ENCODE measurements at regions not wholly inside any gene's neighbourhood (a gene's known extent, or its start where the extent isn't known, plus 50 kb on each side); places are given as distances from the start of the nearest gene placed in this dataset.
"Not testable (repeated sequence)": the region's sequence is repeated elsewhere in the genome, so short reads cannot be mapped to it uniquely, and the experiment has no call there.

DNA sequence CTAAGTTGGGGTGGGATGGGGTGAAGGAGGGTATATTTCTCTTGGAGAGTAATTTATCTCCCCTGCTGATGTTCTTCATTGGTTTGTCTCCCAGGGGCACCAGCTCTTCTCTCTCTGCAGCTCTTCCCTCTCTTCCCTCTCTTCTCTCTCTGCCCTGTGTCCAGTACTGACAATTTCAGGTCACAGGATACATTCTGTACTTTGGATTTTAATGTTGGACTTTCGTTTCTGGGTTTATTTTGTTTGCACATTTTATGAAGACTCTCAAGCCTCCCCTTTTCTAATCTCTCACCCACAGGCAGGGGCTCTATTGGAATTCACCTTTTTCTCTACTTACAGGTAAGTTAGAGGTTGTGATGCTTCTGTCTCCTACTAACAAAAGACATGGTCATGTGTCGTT lies 165.5 kb downstream of the CPEB2 start:
- DNase-seq (no peak), ATAC-seq (no peak)
- CTCF ChIA-PET, result no interaction called here
- H3K27me3 Mint-ChIP-seq, result peaks cover 10% of the 10 kb centered on the region
- peaks cover 9% of the 10 kb centered on the region for H3K9me3 Mint-ChIP-seq
- TF ChIP-seq, protein P1, sequence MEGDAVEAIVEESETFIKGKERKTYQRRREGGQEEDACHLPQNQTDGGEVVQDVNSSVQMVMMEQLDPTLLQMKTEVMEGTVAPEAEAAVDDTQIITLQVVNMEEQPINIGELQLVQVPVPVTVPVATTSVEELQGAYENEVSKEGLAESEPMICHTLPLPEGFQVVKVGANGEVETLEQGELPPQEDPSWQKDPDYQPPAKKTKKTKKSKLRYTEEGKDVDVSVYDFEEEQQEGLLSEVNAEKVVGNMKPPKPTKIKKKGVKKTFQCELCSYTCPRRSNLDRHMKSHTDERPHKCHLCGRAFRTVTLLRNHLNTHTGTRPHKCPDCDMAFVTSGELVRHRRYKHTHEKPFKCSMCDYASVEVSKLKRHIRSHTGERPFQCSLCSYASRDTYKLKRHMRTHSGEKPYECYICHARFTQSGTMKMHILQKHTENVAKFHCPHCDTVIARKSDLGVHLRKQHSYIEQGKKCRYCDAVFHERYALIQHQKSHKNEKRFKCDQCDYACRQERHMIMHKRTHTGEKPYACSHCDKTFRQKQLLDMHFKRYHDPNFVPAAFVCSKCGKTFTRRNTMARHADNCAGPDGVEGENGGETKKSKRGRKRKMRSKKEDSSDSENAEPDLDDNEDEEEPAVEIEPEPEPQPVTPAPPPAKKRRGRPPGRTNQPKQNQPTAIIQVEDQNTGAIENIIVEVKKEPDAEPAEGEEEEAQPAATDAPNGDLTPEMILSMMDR (IDR thresholded peaks at IDR 0.05), result no peak
- H3K4me3 Mint-ChIP-seq, result no peak overlapping the region
- peaks cover 3% of the 10 kb centered on the region for H3K36me3 Mint-ChIP-seq (ENCODE audit: low read depth)
- intact Hi-C loops (cut with micrococcal nuclease), result no loop called here
- no peaks in the 10 kb centered on the region for H3K4me1 Mint-ChIP-seq (ENCODE audit: low read depth)
- H3K27ac Mint-ChIP-seq, result no peak overlapping the region
- POLR2A ChIA-PET, result no interaction called here

DNA sequence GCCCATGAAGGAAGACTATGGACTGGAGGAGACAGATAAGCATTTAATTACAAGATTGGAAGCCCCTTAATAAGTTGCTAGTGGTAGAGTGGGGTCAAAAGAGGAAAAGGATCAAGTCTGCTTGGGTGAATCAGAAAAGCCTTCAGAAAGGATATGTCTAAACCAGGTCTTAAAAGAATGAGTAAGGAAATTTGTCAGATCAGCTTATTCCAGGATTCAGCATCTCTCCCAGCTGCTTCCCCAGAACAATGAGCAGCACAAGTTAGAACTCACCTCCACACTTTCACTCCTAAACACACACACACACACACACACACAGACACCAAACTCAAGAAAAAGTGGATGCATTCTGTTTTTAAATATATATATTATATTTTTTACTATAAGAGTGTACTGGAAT lies 166.5 kb downstream of the CPEB2 start:
- POLR2A ChIA-PET, result no interaction called here
- TF ChIP-seq, protein P1 (IDR thresholded peaks at IDR 0.05), result no peak
- CTCF ChIA-PET, result no interaction called here
- H3K9me3 Mint-ChIP-seq, result peaks cover 11% of the 10 kb centered on the region
- no peaks in the 10 kb centered on the region for H3K4me1 Mint-ChIP-seq (ENCODE audit: low read depth)
- H3K36me3 Mint-ChIP-seq (ENCODE audit: low read depth), result peaks cover 3% of the 10 kb centered on the region
- H3K27ac Mint-ChIP-seq, result no peak overlapping the region
- H3K27me3 Mint-ChIP-seq, result peaks cover 12% of the 10 kb centered on the region
- H3K4me3 Mint-ChIP-seq, result no peak overlapping the region
- intact Hi-C loops (cut with micrococcal nuclease), result no loop called here
- ATAC-seq (no peak), DNase-seq (no peak)

DNA sequence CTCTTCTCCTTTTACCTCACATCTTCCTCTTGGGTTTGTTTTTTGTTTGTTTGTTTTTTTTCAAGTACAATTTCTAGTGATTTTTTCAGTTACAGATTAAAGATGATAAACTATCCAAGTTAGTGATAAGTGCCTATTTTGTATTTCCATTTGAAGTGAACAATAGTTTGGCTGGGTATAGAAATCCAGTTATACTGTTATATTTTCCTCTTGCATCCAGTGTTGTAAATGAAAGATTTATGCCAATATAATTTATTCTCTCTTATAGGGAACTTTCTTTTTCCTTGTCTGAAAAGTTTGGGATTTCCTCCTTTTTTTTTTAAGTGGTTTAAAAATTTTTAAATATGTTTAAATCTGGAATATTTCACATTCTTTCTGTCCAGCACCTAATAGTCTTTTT lies 169.4 kb downstream of the CPEB2 start:
- Mint-ChIP-seq H3K27me3 (peaks cover 14% of the 10 kb centered on the region), H3K27ac (no peak overlapping the region), H3K9me3 (peaks cover 13% of the 10 kb centered on the region), H3K4me1 (ENCODE audit: low read depth) (no peaks in the 10 kb centered on the region), H3K4me3 (no peak overlapping the region), H3K36me3 (ENCODE audit: low read depth) (peaks cover 3% of the 10 kb centered on the region)
- TF ChIP-seq, protein P1 (IDR thresholded peaks at IDR 0.05), result no peak
- POLR2A ChIA-PET, result no interaction called here
- CTCF ChIA-PET, result no interaction called here
- ATAC-seq, result no peak
- DNase-seq, result no peak
- intact Hi-C loops (cut with micrococcal nuclease), result no loop called here

DNA sequence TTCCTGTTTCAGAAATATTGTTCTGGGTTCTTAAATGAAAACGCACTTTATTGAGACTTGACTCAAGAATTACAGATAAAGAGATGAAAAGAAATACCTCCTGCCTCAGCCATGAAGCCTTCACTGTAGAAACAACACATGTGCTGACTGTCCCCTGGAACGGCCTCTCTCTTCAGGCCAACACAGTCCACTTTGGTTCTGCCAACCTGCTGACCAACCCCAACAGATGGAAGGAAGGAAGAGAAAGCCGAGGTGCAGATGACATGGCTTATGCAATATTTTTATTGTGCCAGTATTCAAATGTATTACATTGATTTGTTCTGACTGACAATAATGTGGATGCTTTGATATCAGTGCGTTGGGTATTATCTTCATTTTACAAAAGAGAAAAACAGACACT lies 171.0 kb downstream of the CPEB2 start:
- no peak overlapping the region for H3K4me3 Mint-ChIP-seq
- intact Hi-C loops (cut with micrococcal nuclease), result no loop called here
- DNase-seq (no peak), ATAC-seq (no peak)
- TF ChIP-seq, protein P1 (IDR thresholded peaks at IDR 0.05), result no peak
- no peaks in the 10 kb centered on the region for H3K4me1 Mint-ChIP-seq (ENCODE audit: low read depth)
- CTCF ChIA-PET, result interaction anchor here (1.3 kb wide), 1 partner anchor 8 kb away, joined by 3 read pairs; no protein-coding TSS in a partner anchor
- POLR2A ChIA-PET, result no interaction called here
- peaks cover 13% of the 10 kb centered on the region for H3K9me3 Mint-ChIP-seq
- H3K27me3 Mint-ChIP-seq, result peaks cover 12% of the 10 kb centered on the region
- H3K27ac Mint-ChIP-seq, result no peak overlapping the region
- H3K36me3 Mint-ChIP-seq (ENCODE audit: low read depth), result peaks cover 3% of the 10 kb centered on the region

DNA sequence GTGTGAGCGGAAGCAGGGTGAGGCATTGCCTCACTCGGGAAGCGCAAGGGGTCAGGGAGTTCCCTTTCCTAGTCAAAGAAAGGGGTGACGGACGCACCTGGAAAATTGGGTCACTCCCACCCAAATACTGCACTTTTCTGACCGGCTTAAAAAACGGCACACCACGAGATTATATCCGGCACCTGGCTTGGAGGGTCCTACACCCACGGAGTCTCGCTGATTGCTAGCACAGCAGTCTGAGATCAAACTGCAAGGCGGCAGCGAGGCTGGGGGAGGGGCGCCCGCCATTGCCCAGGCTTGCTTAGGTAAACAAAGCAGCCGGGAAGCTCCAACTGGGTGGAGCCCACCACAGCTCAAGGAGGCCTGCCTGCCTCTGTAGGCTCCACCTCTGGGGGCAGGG lies 171.9 kb downstream of the CPEB2 start:
- POLR2A ChIA-PET; H3K4me1 Mint-ChIP-seq (ENCODE audit: low read depth): not testable (repeated sequence)

DNA sequence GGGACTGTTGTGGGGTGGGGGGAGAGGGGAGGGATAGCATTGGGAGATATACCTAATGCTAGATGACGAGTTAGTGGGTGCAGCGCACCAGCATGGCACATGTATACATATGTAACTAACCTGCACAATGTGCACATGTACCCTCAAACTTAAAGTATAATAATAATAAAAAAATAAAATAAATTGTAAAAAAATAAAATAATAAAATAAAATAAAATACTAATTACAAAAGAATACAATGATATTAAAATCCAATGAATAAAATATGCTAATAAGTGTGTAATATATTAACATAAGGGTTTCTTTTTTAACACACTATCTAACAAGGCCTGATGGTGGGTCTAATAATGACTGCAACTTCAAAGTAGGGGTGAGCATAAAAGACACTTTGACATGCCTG lies 177.6 kb downstream of the CPEB2 start:
- H3K9me3 Mint-ChIP-seq; H3K36me3 Mint-ChIP-seq (ENCODE audit: low read depth); intact Hi-C loops (cut with micrococcal nuclease); DNase-seq; H3K4me3 Mint-ChIP-seq; H3K27ac Mint-ChIP-seq; POLR2A ChIA-PET; H3K27me3 Mint-ChIP-seq; ATAC-seq: not testable (repeated sequence)
- H3K4me1 Mint-ChIP-seq (ENCODE audit: low read depth), result peaks cover 17% of the 10 kb centered on the region
- CTCF ChIA-PET, result interaction anchor here (1.3 kb wide), 1 partner anchor 17 kb away, joined by 4 read pairs; no protein-coding TSS in a partner anchor

More for the DNA sequence above, 171.9 kb downstream of the CPEB2 start:
- ATAC-seq; CTCF ChIA-PET; H3K4me3 Mint-ChIP-seq; DNase-seq; H3K36me3 Mint-ChIP-seq (ENCODE audit: low read depth); intact Hi-C loops (cut with micrococcal nuclease); H3K27ac Mint-ChIP-seq: not testable (repeated sequence)
- Mint-ChIP-seq H3K9me3 (peaks cover 13% of the 10 kb centered on the region), H3K27me3 (peaks cover 12% of the 10 kb centered on the region)
